Fibroblast of lung (primary cell): ENCODE measurements at regions not wholly inside any gene's neighbourhood (a gene's known extent, or its start where the extent isn't known, plus 50 kb on each side); places are given as distances from the start of the nearest gene placed in this dataset.

Experiments
- DNase-seq, 2 donors: peaks; one replicate each; pipeline versions ENCODE4 v3.0.0 to v3.0.0-alpha.2; 2010; ENCODE audit warnings: low read depth in 2 of 2
- H2AFZ ChIP-seq: 2 replicates; pipeline ENCODE4 v1.5.1; 2012; ENCODE audit warnings: low read length, control low read depth, inconsistent platforms
- H3K27ac ChIP-seq: 2 replicates; pipeline ENCODE4 v1.5.1; 2011; ENCODE audit warnings: low read length, control low read depth; ENCODE audit not compliant: insufficient read depth
- H3K27me3 ChIP-seq: 2 replicates; pipeline ENCODE4 v1.5.1; 2011; ENCODE audit warnings: mild to moderate bottlenecking, low read length; ENCODE audit not compliant: control insufficient read depth, insufficient read depth
- H3K36me3 ChIP-seq: 2 replicates; pipeline ENCODE4 v1.5.1; 2011; ENCODE audit warnings: low read length; ENCODE audit not compliant: control insufficient read depth, insufficient read depth
- H3K4me1 ChIP-seq: 2 replicates; pipeline ENCODE4 v1.5.1; 2011; ENCODE audit warnings: low read length; ENCODE audit not compliant: control insufficient read depth, insufficient read depth; ENCODE audit errors: extremely low read depth
- H3K4me2 ChIP-seq: 2 replicates; pipeline ENCODE4 v1.5.1; 2011; ENCODE audit warnings: low read length, control low read depth; ENCODE audit not compliant: insufficient read depth; ENCODE audit errors: extremely low read depth
- H3K4me3 ChIP-seq, 4 experiments: fragments of 200-600 bp in 1 of 4; sonication (generic) in 1 of 4; replicated peaks in 1 of 4; 2 replicates each; pipeline ENCODE4 v1.5.1; 2011 to 2016; ENCODE audit warnings: low read length in 4 of 4, low read depth in 3 of 4, mild to moderate bottlenecking in 3 of 4, control low read depth in 2 of 4, inconsistent platforms in 1 of 4, mixed read lengths in 1 of 4; ENCODE audit not compliant: insufficient read depth in 1 of 4; ENCODE audit errors: control extremely low read depth in 1 of 4
- H3K79me2 ChIP-seq: 2 replicates; pipeline ENCODE4 v1.5.1; 2012; ENCODE audit warnings: mild to moderate bottlenecking, low read length, inconsistent platforms; ENCODE audit not compliant: control insufficient read depth, insufficient read depth
- H3K9ac ChIP-seq: 2 replicates; pipeline ENCODE4 v1.5.1; 2011; ENCODE audit warnings: mild to moderate bottlenecking, low read length, control low read depth; ENCODE audit not compliant: insufficient read depth
- H3K9me3 ChIP-seq: 2 replicates; pipeline ENCODE4 v1.5.1; 2012; ENCODE audit warnings: low read depth, low read length; ENCODE audit not compliant: control insufficient read depth, insufficient read depth
- H4K20me1 ChIP-seq: 2 replicates; pipeline ENCODE4 v1.5.1; 2011; ENCODE audit warnings: low read length; ENCODE audit not compliant: control insufficient read depth, insufficient read depth; ENCODE audit errors: extremely low read depth
- CTCF ChIP-seq, 2 donors: IDR thresholded peaks in 1 of 2; conservative IDR thresholded peaks in 1 of 2; 1 replicate in 1 of 2; 2 replicates in 1 of 2; pipeline ENCODE4 v1.5.1; 2011 to 2012; ENCODE audit warnings: low read length in 2 of 2, control low read depth in 1 of 2, inconsistent platforms in 1 of 2, low read depth in 1 of 2, mild to moderate bottlenecking in 1 of 2
- EZH2 ChIP-seq: IDR thresholded peaks from 2 replicates; pipeline ENCODE4 v1.5.1; 2012; ENCODE audit warnings: low read length, control low read depth, mild to moderate bottlenecking; ENCODE audit errors: missing control alignments

GRCh38 chr15:38788918-38789317 lies 224.3 kb upstream of the RASGRP1 start:
- no peak overlapping the region for H3K4me2 ChIP-seq
- H3K79me2 ChIP-seq, result no peaks in the 10 kb centered on the region
- no peak overlapping the region for H3K27ac ChIP-seq
- TF ChIP-seq EZH2, result no peak
- no peak for TF ChIP-seq CTCF (conservative IDR thresholded peaks at IDR 0.05 in 1 of 2, IDR thresholded peaks at IDR 0.05 in 1 of 2; ENCODE audit: low read depth in 1 of 2, low read length in 2 of 2)
- no peaks in the 10 kb centered on the region for H3K4me1 ChIP-seq
- peaks cover 7% of the 10 kb centered on the region for H3K27me3 ChIP-seq
- no peaks in the 10 kb centered on the region for H3K9me3 ChIP-seq
- H3K36me3 ChIP-seq, result no peaks in the 10 kb centered on the region
- no peak overlapping the region for H3K9ac ChIP-seq
- no peak overlapping the region for H2AFZ ChIP-seq
- no peak for DNase-seq
- H4K20me1 ChIP-seq, result no peaks in the 10 kb centered on the region
- no peak overlapping the region for H3K4me3 ChIP-seq

GRCh38 chr15:38789566-38789965 lies 225.0 kb upstream of the RASGRP1 start:
- Histone ChIP-seq H3K79me2 (no peaks in the 10 kb centered on the region), H3K9ac (no peak overlapping the region), H4K20me1 (no peaks in the 10 kb centered on the region), H3K4me2 (no peak overlapping the region), H2AFZ (no peak overlapping the region), H3K9me3 (no peaks in the 10 kb centered on the region), H3K36me3 (no peaks in the 10 kb centered on the region), H3K4me1 (no peaks in the 10 kb centered on the region), H3K27me3 (peaks cover 7% of the 10 kb centered on the region), H3K4me3 (no peak overlapping the region), H3K27ac (no peak overlapping the region)
- DNase-seq, result no peak
- TF ChIP-seq CTCF (conservative IDR thresholded peaks at IDR 0.05 in 1 of 2, IDR thresholded peaks at IDR 0.05 in 1 of 2; ENCODE audit: low read depth in 1 of 2, low read length in 2 of 2) (no peak), EZH2 (no peak)

- Histone ChIP-seq H3K4me1 (no peaks in the 10 kb centered on the region), H3K27ac (no peak overlapping the region)
- TF ChIP-seq CTCF (conservative IDR thresholded peaks at IDR 0.05 in 1 of 2, IDR thresholded peaks at IDR 0.05 in 1 of 2; ENCODE audit: low read depth in 1 of 2, low read length in 2 of 2) (no peak), EZH2 (no peak)
Measured at GRCh38 chr15:38793206-38793810, 228.7 kb upstream of the RASGRP1 start.

More at GRCh38 chr15:38793206-38793810, 228.7 kb upstream of the RASGRP1 start:
- Histone ChIP-seq H3K4me3 (no peak overlapping the region), H4K20me1 (no peaks in the 10 kb centered on the region), H2AFZ (no peak overlapping the region), H3K4me2 (no peak overlapping the region), H3K27me3 (peaks cover 7% of the 10 kb centered on the region), H3K79me2 (no peaks in the 10 kb centered on the region), H3K9me3 (no peaks in the 10 kb centered on the region), H3K9ac (no peak overlapping the region), H3K36me3 (no peaks in the 10 kb centered on the region)
- peak in 1 of 2 donors; percentile 65 for DNase-seq
